WTC11 (cell line): ENCODE measurements at regions not wholly inside any gene's neighbourhood (a gene's known extent, or its start where the extent isn't known, plus 50 kb on each side); places are given as distances from the start of the nearest gene placed in this dataset.

Experiments
- NR3C1 ChIP-seq: sonication (generic); formaldehyde crosslinking; conservative IDR thresholded peaks from 2 replicates; pipeline ENCODE4 v1.8.1; 2023; ENCODE audit warnings: low read depth, mild to moderate bottlenecking, missing genetic modification reagents
- SMAD3 ChIP-seq: sonication (generic); formaldehyde crosslinking; IDR thresholded peaks from 2 replicates; pipeline ENCODE4 v1.8.0; 2022; ENCODE audit warnings: missing genetic modification reagents, mild to moderate bottlenecking, borderline replicate concordance
- TEAD4 ChIP-seq: sonication (generic); formaldehyde crosslinking; IDR thresholded peaks from 2 replicates; pipeline ENCODE4 v1.8.0; 2022; ENCODE audit warnings: mild to moderate bottlenecking, missing genetic modification reagents
- ZNF263 ChIP-seq: sonication (generic); formaldehyde crosslinking; IDR thresholded peaks from 2 replicates; pipeline ENCODE4 v1.8.1; 2022; ENCODE audit warnings: low read depth, mild to moderate bottlenecking, moderate library complexity, missing genetic modification reagents
- TF ChIP-seq, protein P1 (sequence below): fragments of 250-450 bp; sonication (Bioruptor Pico); IDR thresholded peaks from 2 replicates; pipeline ENCODE4 v2.1.2; 2022; ENCODE audit warnings: mild to moderate bottlenecking, moderate library complexity
- TF ChIP-seq, protein P2 (sequence below): fragments of 200-600 bp; IDR thresholded peaks from 2 replicates; pipeline ENCODE4 v1.8.0; 2022; ENCODE audit warnings: antibody characterized with exemption
- TF ChIP-seq, protein P3 (sequence below): sonication (generic); formaldehyde crosslinking; IDR thresholded peaks from 2 replicates; pipeline ENCODE4 v1.8.1; 2022; ENCODE audit warnings: mild to moderate bottlenecking, moderate library complexity, missing genetic modification reagents
- TF ChIP-seq, protein P4 (sequence below): sonication (generic); formaldehyde crosslinking; IDR thresholded peaks from 2 replicates; pipeline ENCODE4 v1.8.0; 2022; ENCODE audit warnings: mild to moderate bottlenecking, missing genetic modification reagents
- TF ChIP-seq, protein P5 (sequence below): sonication (generic); formaldehyde crosslinking; IDR thresholded peaks from 2 replicates; pipeline ENCODE4 v1.8.0; 2022; ENCODE audit warnings: mild to moderate bottlenecking, missing genetic modification reagents
- TF ChIP-seq, protein P6 (sequence below): sonication (generic); formaldehyde crosslinking; IDR thresholded peaks from 2 replicates; pipeline ENCODE4 v1.8.1; 2022; ENCODE audit warnings: low read depth, missing genetic modification reagents, borderline replicate concordance
- TF ChIP-seq, protein P7 (sequence below): sonication (generic); formaldehyde crosslinking; IDR thresholded peaks from 2 replicates; pipeline ENCODE4 v1.8.1; 2022; ENCODE audit warnings: low read depth, mild to moderate bottlenecking, moderate library complexity, missing genetic modification reagents, borderline replicate concordance
- TF ChIP-seq, protein P8 (sequence below): sonication (generic); formaldehyde crosslinking; IDR thresholded peaks from 2 replicates; pipeline ENCODE4 v1.8.0; 2022; ENCODE audit warnings: mild to moderate bottlenecking, missing genetic modification reagents

DNA sequence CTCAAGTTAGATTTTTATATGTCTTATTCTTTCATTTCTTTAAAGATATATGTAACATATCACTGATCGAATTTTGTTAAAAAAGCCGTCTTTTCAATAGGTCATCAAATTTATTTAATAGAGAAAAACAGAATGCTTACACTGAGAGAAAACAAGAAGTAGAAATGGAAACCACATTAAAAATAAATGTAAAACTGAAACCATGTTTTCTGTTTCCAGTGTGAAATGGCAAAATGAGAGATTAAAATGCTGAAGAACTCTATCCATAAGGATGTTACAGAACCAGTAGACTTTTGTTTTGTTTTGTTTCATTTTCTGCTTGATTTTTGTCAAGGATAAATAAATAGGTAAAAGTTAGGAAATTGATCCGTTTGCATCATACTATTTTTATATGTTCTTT is 210.1 kb downstream of the PRDM9 start:
- TF ChIP-seq TEAD4 (CRISPR knock-in tag): no peak
- TF ChIP-seq, protein P1, sequence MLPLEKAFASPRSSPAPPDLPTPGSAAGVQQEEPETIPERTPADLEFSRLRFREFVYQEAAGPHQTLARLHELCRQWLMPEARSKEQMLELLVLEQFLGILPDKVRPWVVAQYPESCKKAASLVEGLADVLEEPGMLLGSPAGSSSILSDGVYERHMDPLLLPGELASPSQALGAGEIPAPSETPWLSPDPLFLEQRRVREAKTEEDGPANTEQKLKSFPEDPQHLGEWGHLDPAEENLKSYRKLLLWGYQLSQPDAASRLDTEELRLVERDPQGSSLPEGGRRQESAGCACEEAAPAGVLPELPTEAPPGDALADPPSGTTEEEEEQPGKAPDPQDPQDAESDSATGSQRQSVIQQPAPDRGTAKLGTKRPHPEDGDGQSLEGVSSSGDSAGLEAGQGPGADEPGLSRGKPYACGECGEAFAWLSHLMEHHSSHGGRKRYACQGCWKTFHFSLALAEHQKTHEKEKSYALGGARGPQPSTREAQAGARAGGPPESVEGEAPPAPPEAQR (CRISPR knock-in tag): no peak
- TF ChIP-seq, protein P2, sequence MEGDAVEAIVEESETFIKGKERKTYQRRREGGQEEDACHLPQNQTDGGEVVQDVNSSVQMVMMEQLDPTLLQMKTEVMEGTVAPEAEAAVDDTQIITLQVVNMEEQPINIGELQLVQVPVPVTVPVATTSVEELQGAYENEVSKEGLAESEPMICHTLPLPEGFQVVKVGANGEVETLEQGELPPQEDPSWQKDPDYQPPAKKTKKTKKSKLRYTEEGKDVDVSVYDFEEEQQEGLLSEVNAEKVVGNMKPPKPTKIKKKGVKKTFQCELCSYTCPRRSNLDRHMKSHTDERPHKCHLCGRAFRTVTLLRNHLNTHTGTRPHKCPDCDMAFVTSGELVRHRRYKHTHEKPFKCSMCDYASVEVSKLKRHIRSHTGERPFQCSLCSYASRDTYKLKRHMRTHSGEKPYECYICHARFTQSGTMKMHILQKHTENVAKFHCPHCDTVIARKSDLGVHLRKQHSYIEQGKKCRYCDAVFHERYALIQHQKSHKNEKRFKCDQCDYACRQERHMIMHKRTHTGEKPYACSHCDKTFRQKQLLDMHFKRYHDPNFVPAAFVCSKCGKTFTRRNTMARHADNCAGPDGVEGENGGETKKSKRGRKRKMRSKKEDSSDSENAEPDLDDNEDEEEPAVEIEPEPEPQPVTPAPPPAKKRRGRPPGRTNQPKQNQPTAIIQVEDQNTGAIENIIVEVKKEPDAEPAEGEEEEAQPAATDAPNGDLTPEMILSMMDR: no peak
- TF ChIP-seq, protein P3, sequence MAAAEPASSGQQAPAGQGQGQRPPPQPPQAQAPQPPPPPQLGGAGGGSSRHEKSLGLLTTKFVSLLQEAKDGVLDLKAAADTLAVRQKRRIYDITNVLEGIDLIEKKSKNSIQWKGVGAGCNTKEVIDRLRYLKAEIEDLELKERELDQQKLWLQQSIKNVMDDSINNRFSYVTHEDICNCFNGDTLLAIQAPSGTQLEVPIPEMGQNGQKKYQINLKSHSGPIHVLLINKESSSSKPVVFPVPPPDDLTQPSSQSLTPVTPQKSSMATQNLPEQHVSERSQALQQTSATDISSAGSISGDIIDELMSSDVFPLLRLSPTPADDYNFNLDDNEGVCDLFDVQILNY (CRISPR knock-in tag): no peak
- TF ChIP-seq, protein P4, sequence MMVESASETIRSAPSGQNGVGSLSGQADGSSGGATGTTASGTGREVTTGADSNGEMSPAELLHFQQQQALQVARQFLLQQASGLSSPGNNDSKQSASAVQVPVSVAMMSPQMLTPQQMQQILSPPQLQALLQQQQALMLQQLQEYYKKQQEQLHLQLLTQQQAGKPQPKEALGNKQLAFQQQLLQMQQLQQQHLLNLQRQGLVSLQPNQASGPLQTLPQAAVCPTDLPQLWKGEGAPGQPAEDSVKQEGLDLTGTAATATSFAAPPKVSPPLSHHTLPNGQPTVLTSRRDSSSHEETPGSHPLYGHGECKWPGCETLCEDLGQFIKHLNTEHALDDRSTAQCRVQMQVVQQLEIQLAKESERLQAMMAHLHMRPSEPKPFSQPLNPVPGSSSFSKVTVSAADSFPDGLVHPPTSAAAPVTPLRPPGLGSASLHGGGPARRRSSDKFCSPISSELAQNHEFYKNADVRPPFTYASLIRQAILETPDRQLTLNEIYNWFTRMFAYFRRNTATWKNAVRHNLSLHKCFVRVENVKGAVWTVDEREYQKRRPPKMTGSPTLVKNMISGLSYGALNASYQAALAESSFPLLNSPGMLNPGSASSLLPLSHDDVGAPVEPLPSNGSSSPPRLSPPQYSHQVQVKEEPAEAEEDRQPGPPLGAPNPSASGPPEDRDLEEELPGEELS (CRISPR knock-in tag): no peak
- TF ChIP-seq ZNF263 (CRISPR knock-in tag): no peak
- TF ChIP-seq, protein P5, sequence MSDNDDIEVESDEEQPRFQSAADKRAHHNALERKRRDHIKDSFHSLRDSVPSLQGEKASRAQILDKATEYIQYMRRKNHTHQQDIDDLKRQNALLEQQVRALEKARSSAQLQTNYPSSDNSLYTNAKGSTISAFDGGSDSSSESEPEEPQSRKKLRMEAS (CRISPR knock-in tag): no peak
- no peak for TF ChIP-seq SMAD3 (CRISPR knock-in tag)
- TF ChIP-seq NR3C1 (CRISPR knock-in tag): no peak
- TF ChIP-seq, protein P6, sequence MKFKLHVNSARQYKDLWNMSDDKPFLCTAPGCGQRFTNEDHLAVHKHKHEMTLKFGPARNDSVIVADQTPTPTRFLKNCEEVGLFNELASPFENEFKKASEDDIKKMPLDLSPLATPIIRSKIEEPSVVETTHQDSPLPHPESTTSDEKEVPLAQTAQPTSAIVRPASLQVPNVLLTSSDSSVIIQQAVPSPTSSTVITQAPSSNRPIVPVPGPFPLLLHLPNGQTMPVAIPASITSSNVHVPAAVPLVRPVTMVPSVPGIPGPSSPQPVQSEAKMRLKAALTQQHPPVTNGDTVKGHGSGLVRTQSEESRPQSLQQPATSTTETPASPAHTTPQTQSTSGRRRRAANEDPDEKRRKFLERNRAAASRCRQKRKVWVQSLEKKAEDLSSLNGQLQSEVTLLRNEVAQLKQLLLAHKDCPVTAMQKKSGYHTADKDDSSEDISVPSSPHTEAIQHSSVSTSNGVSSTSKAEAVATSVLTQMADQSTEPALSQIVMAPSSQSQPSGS (CRISPR knock-in tag): no peak
- TF ChIP-seq, protein P7, sequence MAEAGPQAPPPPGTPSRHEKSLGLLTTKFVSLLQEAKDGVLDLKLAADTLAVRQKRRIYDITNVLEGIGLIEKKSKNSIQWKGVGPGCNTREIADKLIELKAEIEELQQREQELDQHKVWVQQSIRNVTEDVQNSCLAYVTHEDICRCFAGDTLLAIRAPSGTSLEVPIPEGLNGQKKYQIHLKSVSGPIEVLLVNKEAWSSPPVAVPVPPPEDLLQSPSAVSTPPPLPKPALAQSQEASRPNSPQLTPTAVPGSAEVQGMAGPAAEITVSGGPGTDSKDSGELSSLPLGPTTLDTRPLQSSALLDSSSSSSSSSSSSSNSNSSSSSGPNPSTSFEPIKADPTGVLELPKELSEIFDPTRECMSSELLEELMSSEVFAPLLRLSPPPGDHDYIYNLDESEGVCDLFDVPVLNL (CRISPR knock-in tag): no peak
- TF ChIP-seq, protein P8, sequence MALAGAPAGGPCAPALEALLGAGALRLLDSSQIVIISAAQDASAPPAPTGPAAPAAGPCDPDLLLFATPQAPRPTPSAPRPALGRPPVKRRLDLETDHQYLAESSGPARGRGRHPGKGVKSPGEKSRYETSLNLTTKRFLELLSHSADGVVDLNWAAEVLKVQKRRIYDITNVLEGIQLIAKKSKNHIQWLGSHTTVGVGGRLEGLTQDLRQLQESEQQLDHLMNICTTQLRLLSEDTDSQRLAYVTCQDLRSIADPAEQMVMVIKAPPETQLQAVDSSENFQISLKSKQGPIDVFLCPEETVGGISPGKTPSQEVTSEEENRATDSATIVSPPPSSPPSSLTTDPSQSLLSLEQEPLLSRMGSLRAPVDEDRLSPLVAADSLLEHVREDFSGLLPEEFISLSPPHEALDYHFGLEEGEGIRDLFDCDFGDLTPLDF (CRISPR knock-in tag): no peak
